ENCODE measurements at regions not wholly inside any gene's neighbourhood (a gene's known extent, or its start where the extent isn't known, plus 50 kb on each side); places are given as distances from the start of the nearest gene placed in this dataset.

- DNase-seq: no peak
Measured at GRCh38 chr1:235025422-235025984, 103.1 kb downstream of the TOMM20 start.

DNA sequence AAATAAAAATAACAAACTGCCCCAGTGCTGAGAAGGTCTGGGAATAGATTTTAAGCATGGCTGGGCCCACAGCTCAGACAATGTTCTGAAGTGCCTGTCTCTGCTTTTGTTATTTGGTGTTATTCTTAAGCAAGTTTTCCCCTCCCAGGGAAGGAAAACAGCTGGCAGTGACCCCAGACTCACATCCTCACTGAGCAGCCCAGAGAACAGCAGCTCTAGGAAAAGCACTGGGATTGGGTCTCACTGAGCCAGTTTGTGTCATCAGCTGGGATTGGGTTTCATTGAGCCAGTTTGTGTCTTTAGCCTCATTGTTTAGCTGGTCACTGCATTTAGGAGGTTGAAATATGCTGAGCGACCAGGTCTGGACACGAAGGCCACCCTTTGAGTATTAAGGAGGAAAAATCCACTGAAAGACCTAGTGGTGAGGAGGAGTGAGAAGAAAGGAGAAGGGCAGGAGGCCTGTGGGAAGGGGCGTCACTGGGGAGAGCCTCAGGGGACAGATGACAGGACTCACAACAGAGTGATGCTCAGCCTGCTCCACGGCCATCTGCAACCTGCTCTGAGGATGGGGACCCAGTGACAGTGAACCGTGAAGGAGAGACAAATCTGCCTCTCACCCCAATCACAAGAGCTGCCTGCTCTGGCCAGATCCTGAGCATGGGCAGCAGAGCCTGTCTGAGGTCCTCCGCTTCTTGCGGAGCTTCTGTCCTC is 103.8 kb downstream of the TOMM20 start:
- DNase-seq: peak; percentile 61

DNA sequence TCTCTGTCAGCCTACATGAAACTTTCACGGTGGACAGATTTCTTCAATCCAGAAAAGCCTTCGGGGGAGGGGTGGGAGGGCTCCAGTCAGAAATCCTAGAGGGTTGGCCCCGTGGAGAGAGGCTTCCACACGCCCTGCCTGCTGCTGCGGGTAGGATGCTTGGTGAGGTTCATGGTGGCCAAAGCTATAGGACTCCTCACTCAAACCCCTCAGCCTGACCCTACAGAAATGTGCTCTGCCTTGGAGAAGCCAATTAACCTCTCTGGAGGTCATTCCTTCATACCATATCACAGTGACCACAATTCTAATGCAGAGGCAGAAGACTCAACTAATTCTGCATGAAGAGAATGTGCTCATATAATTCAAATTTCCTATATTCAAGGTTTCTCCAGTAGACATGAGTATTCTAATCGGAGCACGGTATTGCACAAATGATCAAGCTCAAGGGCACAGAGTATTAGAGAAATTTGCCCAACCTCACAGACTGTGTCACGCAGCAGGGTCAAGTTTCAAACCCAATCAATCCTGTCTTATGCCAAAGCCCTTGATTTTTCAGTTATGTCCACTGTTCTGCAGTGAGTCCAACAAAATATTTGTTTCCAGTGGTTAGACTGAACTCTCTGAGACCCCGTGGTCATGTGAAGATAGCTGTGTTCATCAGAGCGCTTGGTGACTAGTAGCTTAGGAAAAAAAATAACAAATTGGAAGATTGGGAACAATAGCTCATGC is 104.8 kb downstream of the TOMM20 start:
- no peak for DNase-seq

DNA sequence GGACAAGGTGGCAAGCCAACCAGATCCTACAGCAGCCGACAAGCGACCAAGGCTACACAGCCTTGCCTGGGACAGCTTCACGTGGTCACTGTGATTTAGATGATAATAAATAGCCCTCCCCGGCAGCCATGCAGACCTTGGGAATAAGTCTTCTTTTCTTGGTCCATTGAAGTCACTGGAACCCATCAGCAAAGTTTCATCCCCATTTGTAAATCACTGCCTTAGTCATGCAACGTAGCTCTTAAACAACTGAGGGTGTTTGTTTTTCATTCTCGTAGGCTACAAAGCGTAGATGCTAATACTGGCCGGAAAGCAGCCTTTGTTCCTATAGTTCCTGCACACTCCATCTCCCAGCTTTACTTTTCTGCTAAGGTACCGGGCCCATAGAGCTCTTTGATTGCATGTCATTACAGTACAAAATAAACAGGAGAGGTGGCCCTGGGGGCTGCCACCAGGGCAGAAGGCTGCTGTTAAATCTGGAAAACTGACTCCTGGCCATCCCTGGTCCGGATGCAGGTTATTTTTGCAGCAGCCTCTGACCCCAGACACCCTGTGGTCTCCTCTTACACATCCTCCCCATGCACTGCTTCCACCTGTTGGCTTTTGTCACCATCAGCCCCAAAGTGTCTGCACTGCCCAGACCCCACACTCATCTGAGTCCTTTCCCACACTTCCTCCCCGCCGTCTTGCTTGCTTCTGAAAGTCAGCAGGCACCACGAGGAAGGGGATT is 105.5 kb downstream of the TOMM20 start:
- DNase-seq: peak; percentile 66

GRCh38 chr1:235022341-235022980 is 106.2 kb downstream of the TOMM20 start:
- DNase-seq: peak; percentile 72

DNA sequence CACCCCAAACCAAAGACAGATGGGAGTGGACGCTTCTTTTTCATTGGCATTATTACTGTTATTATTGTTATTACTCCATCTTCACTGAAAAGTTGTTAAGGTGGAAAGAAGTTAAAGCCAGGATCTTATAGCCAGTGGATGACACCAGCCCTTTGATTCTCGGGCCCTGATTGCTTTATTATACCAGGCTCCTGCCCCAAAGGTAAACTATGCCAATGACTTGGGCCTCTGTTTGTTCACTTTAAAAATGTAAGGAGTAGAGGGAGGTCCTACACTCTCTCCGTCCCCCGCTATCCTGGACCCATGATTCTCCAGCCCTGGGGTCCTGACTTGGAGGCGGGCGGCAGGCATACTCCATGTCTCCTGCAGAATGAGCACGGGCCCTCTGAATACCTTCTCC is 106.8 kb downstream of the TOMM20 start:
- no peak for DNase-seq

- no peak for DNase-seq
Measured at GRCh38 chr1:235021321-235021720, 107.3 kb downstream of the TOMM20 start.

DNA sequence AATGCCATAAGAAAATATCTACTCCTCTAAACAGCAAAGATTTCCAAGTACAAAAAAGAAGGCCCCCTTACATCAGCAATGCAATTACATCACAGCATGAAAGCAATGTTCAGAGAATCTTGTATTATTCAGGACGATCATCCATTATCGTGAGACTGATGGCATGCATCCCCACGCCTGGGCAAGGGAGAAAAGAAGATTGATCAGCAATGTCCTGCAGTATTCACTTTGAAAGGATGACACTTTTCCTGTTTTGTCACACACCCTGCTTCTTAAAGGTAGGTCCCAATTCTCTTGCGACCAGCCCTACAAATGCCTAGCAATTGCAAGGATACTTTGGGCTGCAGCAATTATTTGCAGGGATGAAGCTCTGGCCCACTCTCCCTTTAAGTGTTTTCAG is 108.7 kb downstream of the TOMM20 start:
- DNase-seq: no peak

GRCh38 chr1:235019471-235019870 is 109.2 kb downstream of the TOMM20 start:
- DNase-seq: no peak

DNA sequence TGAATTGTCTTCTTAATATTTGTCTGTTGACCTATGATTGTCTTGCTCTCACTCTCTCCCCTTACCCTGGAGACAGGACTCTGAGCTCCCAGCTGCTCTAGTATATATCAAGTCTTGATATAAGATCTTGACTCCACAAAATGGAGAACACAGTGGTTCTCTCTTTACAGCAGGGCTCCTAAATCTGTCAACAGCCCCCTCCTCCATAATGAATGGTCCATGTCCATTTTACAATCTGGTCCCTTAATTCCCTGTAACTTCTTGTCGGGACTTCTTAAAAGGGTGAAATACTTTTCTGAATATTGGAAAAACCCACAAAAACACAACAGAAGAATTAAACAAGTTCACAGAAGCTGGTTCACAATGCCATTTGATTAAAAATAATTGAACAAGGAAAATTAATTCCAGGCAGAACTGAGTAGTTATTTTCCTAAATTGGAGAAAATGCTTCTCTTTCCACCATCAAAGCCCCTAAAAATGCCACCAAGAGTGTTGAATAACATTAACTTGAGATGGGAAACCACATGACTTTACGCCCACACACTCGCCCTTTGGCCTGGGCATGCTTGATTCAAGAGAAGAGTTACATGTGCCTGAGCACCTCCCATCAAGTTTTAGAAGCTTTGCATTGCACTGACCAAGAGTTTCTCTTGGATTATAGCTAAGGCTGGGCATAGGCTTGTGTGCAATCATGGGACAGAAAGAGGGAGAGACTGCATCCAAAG is 109.8 kb downstream of the TOMM20 start:
- DNase-seq: no peak

GRCh38 chr1:235018161-235018560 is 110.5 kb downstream of the TOMM20 start:
- no peak for DNase-seq

DNA sequence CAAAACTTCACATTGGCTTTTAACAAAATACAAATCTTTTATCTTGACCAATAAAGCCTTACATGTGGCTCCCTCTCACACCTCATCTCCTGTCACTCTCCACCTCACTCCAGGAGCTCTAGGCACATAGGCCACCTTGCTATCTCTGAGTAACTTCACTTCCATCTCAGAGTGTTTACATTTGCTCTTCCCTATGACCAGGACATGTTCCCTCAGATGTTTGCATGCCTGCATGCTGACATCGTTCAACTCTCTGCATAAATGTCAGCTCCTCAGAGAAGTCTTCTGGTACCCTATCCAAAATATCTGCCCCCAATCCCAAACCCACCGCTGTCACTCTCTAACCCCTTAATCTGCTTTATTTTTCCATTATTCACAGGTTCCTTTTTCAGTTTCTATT is 110.9 kb downstream of the TOMM20 start:
- no peak for DNase-seq

DNA sequence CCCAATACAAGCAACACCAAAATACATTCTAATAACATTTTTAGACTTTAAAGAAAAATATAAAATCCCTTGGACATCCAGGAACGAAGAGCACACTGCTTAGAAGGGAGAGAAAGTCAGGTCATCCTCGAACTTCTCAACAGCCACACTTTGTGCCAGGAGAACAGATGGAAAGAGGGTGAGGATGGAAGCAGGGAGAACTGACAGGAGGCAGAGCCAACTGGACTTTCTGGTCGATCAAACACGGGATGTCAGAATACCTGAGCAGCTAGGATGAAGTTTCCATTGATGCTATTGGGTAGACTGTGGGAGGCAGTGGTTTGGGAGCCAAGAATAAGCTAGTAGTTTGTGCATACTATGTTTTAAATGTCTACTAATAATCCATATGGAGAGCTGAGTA is 111.4 kb downstream of the TOMM20 start:
- DNase-seq: no peak

- DNase-seq: no peak
Measured at GRCh38 chr1:235015291-235015985, 113.2 kb downstream of the TOMM20 start.

- no peak for DNase-seq
Measured at GRCh38 chr1:235014756-235015155, 113.9 kb downstream of the TOMM20 start.

DNA sequence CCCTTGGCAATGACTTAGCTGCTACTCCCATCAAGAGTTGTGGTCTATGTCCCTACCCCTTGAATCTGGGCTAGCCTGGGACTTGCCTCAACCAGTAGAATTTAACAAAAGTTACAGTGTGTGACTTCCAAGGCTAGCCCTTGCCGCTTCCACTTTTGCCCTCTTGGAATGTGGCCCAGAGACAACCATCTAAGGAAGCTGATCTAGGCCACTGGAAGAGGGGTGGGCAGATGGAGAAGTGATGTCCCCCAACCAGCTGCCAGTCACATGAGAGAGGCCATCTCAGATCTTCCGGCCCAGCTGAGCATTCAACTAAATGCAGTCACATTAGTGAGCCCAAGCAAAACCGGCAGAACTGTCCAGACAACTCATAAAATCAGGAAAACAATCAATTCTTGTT is 115.1 kb downstream of the TOMM20 start:
- no peak for DNase-seq

- no peak for DNase-seq
Measured at GRCh38 chr1:235012436-235013210, 116.0 kb downstream of the TOMM20 start.

GRCh38 chr1:235011599-235012435 is 116.8 kb downstream of the TOMM20 start:
- DNase-seq: no peak

DNA sequence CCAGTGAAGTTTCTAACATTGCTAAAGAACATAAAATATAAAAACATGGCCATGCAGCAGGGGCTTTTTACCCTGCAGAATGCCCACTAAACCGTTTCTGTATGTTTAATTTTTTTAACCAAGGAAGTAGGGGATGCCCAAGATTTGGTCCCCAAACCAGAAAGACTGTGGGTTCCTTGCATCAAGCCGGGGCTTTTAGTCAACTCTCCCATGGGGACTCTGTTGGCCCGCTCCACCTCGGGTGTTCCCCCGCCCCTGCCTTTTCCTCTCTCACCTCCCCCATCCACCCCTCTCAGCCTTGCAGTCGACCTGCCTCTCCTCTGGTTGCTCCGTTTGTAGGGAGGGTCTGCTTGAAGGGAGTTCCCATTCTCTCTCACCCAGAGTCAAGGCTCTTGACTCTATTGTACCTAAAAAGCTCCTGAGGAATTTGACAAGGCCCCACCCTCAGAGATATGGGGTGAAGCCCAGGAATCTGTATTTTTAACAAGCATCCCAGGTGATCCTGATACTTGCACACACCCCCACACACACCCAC is 117.5 kb downstream of the TOMM20 start:
- no peak for DNase-seq

All from tongue (tissue), 1 donor.